Ascending aorta (tissue), 2 donors: ENCODE measurements at regions not wholly inside any gene's neighbourhood (a gene's known extent, or its start where the extent isn't known, plus 50 kb on each side); places are given as distances from the start of the nearest gene placed in this dataset.

Experiments
- DNase-seq, 2 donors: peaks; one replicate each; pipeline ENCODE4 v3.0.0-alpha.2; 2019; ENCODE audit warnings: low spot score in 2 of 2
- H3K27ac ChIP-seq, 2 donors: fragments of 200-600 bp; sonication (generic); one replicate each; pipeline ENCODE4 v1.5.1; 2016 to 2017; ENCODE audit warnings: mild to moderate bottlenecking in 1 of 2
- H3K27me3 ChIP-seq: fragments of 200-600 bp; sonication (generic); one replicate; pipeline ENCODE4 v1.5.1; 2017
- H3K36me3 ChIP-seq, 2 donors: fragments of 200-600 bp; sonication (generic); one replicate each; pipeline ENCODE4 v1.5.1; 2016
- H3K4me1 ChIP-seq, 2 donors: fragments of 200-600 bp; sonication (generic); one replicate each; pipeline ENCODE4 v1.5.1; 2016 to 2017; ENCODE audit warnings: mild to moderate bottlenecking in 1 of 2
- H3K4me3 ChIP-seq, 2 donors: fragments of 200-600 bp; sonication (generic); one replicate each; pipeline ENCODE4 v1.5.1; 2016 to 2017; ENCODE audit warnings: mild to moderate bottlenecking in 1 of 2
- H3K9me3 ChIP-seq, 2 donors: fragments of 200-600 bp; sonication (generic); one replicate each; pipeline ENCODE4 v1.5.1; 2016
- intact Hi-C: fragments of 100-400 bp; cut with DNase I; formaldehyde crosslinking; loops from one replicate; pipeline ENCODE4 v1.15.1; 2023
- TF ChIP-seq, protein P1 (sequence below), 3 experiments: fragments of 200-600 bp in 2 of 3; fragments of 450-650 bp in 1 of 3; sonication (generic) in 2 of 3; IDR thresholded peaks; one replicate each; pipeline ENCODE4 v1.5.1; 2016 to 2019; ENCODE audit warnings: antibody characterized with exemption in 3 of 3, mild to moderate bottlenecking in 1 of 3, moderate library complexity in 1 of 3

DNA sequence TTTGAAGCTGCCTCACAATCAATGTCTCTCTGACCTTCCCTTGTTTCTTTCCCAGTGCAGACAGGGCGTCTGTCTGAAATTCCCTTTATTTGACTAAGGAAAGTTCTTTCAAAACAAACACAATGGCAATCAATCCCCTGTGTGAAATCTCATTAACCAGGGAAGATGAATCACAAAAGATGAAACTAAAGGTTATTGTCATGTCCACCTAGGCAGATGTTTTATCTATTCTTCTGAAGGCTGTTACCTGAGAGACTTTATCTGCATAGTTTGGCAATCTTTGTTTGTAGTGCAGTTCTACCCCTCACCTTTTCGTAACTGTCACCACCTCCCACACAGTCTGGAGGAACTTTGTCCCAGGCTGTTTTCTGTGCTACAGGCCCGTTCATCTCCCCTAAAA is 217.5 kb upstream of the RIOK2 start:
- no peak overlapping the region for H3K4me3 ChIP-seq
- no peaks in the 10 kb centered on the region for H3K27me3 ChIP-seq
- no peak for DNase-seq
- intact Hi-C loops: no loop called here
- H3K4me1 ChIP-seq: no peaks in the 10 kb centered on the region
- TF ChIP-seq, protein P1, sequence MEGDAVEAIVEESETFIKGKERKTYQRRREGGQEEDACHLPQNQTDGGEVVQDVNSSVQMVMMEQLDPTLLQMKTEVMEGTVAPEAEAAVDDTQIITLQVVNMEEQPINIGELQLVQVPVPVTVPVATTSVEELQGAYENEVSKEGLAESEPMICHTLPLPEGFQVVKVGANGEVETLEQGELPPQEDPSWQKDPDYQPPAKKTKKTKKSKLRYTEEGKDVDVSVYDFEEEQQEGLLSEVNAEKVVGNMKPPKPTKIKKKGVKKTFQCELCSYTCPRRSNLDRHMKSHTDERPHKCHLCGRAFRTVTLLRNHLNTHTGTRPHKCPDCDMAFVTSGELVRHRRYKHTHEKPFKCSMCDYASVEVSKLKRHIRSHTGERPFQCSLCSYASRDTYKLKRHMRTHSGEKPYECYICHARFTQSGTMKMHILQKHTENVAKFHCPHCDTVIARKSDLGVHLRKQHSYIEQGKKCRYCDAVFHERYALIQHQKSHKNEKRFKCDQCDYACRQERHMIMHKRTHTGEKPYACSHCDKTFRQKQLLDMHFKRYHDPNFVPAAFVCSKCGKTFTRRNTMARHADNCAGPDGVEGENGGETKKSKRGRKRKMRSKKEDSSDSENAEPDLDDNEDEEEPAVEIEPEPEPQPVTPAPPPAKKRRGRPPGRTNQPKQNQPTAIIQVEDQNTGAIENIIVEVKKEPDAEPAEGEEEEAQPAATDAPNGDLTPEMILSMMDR (IDR thresholded peaks at IDR 0.05): no peak
- H3K36me3 ChIP-seq: no peaks in the 10 kb centered on the region
- H3K9me3 ChIP-seq: no peaks in the 10 kb centered on the region
- H3K27ac ChIP-seq: no peak overlapping the region

DNA sequence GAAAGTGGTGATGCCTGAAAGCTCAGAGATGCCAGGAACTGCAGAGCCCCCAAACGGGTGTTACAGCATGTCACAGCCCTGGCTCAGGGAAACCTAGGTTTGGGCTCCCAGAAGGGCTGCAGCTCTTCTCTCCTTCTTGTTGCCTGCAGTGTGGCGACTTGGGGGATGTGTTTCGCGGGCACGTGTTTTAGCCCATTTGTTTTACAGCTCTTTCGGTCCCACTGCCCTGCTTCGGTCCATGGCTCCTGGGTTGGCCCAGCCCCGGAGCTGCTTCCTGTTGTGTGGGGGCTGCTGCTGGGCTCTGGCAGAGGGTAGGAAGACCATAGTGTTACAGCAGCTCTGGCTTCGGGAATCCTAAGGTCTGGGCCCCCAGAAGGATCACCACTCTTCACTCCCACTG is 222.9 kb upstream of the RIOK2 start:
- H3K27ac ChIP-seq: no peak overlapping the region
- H3K27me3 ChIP-seq: no peaks in the 10 kb centered on the region
- H3K4me3 ChIP-seq: no peak overlapping the region
- no peak for DNase-seq
- H3K4me1 ChIP-seq: no peaks in the 10 kb centered on the region
- TF ChIP-seq, protein P1 (IDR thresholded peaks at IDR 0.05): no peak
- H3K9me3 ChIP-seq: no peaks in the 10 kb centered on the region
- intact Hi-C loops: no loop called here
- no peaks in the 10 kb centered on the region for H3K36me3 ChIP-seq

DNA sequence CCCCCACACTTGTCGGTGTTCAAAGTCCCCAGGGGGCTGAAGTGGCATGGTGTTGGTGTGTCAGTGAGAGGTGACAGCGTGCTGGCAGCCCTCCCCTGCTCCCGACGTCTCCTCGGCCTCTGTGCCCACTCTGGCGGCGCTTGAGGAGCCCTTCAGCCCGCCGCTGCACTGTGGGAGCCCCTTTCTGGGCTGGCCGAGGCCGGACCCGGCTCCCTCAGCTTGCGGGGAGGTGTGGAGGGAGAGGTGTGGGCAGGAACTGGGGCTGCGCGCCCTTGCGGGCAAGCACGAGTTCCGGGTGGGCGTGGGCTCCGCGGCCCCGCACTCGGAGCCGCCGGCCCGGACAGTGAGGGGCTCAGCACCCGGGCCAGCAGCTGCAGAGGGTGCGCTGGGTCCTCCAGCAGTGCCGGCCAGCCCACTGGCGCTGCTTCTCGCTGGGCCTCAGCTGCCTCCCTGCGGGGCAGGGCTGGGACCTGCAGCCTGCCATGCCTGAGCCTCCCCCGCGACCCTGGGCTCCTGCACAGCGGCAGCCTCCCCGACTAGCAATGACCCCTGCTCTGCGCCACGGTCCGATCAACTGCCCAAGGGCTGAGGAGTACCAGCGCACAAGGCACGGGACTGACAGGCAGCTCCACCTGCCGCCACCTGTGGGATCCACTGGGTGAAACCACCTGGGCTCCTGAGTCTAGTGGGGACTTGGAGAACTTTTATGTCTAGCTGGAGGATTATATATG is 224.1 kb upstream of the RIOK2 start:
- TF ChIP-seq, protein P1 (IDR thresholded peaks at IDR 0.05): no peak
- Histone ChIP-seq H3K36me3 (no peaks in the 10 kb centered on the region), H3K9me3 (no peaks in the 10 kb centered on the region), H3K4me3 (no peak overlapping the region), H3K27me3 (no peaks in the 10 kb centered on the region), H3K27ac (no peak overlapping the region), H3K4me1 (no peaks in the 10 kb centered on the region)
- intact Hi-C loops: no loop called here
- no peak for DNase-seq

GRCh38 chr5:97408331-97408730 is 225.3 kb upstream of the RIOK2 start:
- Histone ChIP-seq H3K9me3 (no peaks in the 10 kb centered on the region), H3K4me1 (no peaks in the 10 kb centered on the region), H3K27ac (no peak overlapping the region), H3K4me3 (no peak overlapping the region), H3K36me3 (no peaks in the 10 kb centered on the region), H3K27me3 (no peaks in the 10 kb centered on the region)
- no peak for DNase-seq
- TF ChIP-seq, protein P1 (IDR thresholded peaks at IDR 0.05): no peak
- intact Hi-C loops: no loop called here

DNA sequence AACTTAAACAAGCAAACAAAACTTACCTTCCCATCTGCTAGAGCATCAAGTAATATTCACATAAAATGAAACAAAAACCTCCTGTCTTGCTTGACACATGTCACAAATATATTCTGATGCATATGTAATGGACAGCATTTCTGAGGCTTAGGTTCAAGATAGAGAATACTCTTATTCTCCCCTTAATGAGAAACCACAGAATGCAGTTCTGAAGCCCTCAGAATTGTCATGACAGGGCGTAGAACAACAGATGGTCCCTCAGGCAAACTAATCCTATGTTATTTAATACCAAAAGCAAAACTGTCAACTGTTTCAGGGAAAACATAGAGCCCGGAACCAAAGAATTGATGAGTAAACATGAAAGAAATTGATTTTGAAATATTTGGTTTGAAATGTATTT is 229.9 kb upstream of the RIOK2 start:
- H3K9me3 ChIP-seq: no peaks in the 10 kb centered on the region
- TF ChIP-seq, protein P1 (IDR thresholded peaks at IDR 0.05): no peak
- no peak overlapping the region for H3K27ac ChIP-seq
- no peaks in the 10 kb centered on the region for H3K27me3 ChIP-seq
- no peak overlapping the region for H3K4me3 ChIP-seq
- intact Hi-C loops: no loop called here
- no peaks in the 10 kb centered on the region for H3K4me1 ChIP-seq
- no peak for DNase-seq
- no peaks in the 10 kb centered on the region for H3K36me3 ChIP-seq

- no peak overlapping the region for H3K4me3 ChIP-seq
These were observed 234.9 kb upstream of the RIOK2 start for GRCh38 chr5:97417986-97418385.

More at GRCh38 chr5:97417986-97418385, 234.9 kb upstream of the RIOK2 start:
- Histone ChIP-seq H3K4me1 (no peaks in the 10 kb centered on the region), H3K9me3 (no peaks in the 10 kb centered on the region), H3K36me3 (no peaks in the 10 kb centered on the region), H3K27ac (no peak overlapping the region), H3K27me3 (no peaks in the 10 kb centered on the region)
- intact Hi-C loops: no loop called here
- no peak for DNase-seq
- TF ChIP-seq, protein P1 (IDR thresholded peaks at IDR 0.05): no peak
